Fibroblast of pulmonary artery (primary cell): ENCODE measurements at regions not wholly inside any gene's neighbourhood (a gene's known extent, or its start where the extent isn't known, plus 50 kb on each side); places are given as distances from the start of the nearest gene placed in this dataset.
"Not testable (repeated sequence)": the region's sequence is repeated elsewhere in the genome, so short reads cannot be mapped to it uniquely, and the experiment has no call there.

Experiments used
- DNase-seq: peaks from one replicate; pipeline ENCODE4 v3.0.0-alpha.2; 2010; ENCODE audit warnings: low read depth
- H3K4me3 ChIP-seq: replicated peaks from 2 replicates; pipeline ENCODE4 v1.5.1; 2011; ENCODE audit warnings: low read depth, mild to moderate bottlenecking, control low read depth, low read length, moderate library complexity
- TF ChIP-seq, protein P1 (sequence below): IDR thresholded peaks from 2 replicates; pipeline ENCODE4 v1.5.1; 2011; ENCODE audit warnings: mild to moderate bottlenecking, control low read depth, low read length, inconsistent platforms; ENCODE audit errors: missing control alignments

DNA sequence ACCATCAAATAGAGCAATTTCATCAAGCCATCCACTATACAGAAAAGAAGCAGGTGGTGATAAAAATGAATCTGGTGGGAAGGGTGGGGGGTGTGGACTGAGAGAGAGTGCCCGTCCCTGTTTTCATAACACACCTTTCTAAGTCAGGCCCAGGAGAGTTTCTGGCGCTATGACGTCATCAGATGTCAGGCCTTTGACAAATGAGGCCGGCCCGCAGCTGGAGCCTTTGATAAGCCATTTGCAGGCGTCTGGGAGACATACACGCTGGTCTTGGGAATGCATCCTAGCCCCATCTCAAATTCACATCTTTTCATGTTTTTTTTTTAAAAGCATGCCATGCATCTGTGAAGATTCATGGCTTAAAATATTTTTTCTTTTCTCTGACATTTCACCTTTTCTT lies 404.5 kb downstream of the BCOR start:
- TF ChIP-seq, protein P1, sequence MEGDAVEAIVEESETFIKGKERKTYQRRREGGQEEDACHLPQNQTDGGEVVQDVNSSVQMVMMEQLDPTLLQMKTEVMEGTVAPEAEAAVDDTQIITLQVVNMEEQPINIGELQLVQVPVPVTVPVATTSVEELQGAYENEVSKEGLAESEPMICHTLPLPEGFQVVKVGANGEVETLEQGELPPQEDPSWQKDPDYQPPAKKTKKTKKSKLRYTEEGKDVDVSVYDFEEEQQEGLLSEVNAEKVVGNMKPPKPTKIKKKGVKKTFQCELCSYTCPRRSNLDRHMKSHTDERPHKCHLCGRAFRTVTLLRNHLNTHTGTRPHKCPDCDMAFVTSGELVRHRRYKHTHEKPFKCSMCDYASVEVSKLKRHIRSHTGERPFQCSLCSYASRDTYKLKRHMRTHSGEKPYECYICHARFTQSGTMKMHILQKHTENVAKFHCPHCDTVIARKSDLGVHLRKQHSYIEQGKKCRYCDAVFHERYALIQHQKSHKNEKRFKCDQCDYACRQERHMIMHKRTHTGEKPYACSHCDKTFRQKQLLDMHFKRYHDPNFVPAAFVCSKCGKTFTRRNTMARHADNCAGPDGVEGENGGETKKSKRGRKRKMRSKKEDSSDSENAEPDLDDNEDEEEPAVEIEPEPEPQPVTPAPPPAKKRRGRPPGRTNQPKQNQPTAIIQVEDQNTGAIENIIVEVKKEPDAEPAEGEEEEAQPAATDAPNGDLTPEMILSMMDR = no peak
- no peak for DNase-seq
- H3K4me3 ChIP-seq = no peak overlapping the region

DNA sequence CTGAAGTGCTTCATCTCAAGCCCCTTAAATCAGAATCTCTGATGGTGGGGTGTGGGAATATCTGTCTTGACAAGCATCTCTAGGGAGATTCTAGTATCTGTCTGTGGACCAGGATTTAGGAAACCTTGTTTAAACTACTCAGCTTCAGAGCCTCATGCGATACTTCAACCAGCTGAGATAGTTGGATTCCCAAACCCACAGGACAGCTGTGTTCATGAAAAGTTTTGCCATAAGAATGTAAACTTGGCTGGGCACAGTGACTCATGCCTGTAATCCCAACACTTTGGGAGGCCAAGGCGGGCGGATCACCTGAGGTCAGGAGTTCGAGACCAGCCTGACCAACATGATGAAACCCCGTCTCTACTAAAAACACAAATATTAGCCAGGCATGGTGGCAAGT lies 395.1 kb downstream of the BCOR start:
- not testable (repeated sequence) for H3K4me3 ChIP-seq

GRCh38 chrX:39703307-39703706 lies 394.5 kb downstream of the BCOR start:
- TF ChIP-seq, protein P1 = no peak
- DNase-seq = no peak
- no peak overlapping the region for H3K4me3 ChIP-seq

More for the DNA sequence above, 395.1 kb downstream of the BCOR start:
- DNase-seq = not testable (repeated sequence)

- TF ChIP-seq, protein P1 = no peak
- H3K4me3 ChIP-seq = no peak overlapping the region
- no peak for DNase-seq
Measured at GRCh38 chrX:39704590-39704989, 393.2 kb downstream of the BCOR start.

DNA sequence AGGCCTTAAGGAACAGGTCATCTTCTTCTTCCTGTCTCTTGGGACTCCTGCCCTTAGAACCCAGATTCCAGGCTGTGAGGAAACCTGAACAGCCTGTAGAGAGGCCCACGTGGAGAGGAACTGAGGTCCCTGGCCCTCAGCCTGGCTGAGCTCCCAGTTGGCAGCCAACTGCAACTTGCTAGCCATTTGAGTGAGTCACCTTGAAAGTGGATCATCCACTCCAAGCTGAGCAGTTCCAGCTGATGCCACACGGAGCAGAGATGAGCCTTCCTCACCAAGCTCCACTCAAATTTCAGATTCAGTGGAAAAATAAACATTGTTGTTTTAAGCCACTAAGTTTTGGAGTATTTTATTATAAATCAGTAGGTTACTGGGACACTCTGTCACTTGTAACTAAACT lies 392.5 kb downstream of the BCOR start:
- DNase-seq = peak; percentile 92
- no peak overlapping the region for H3K4me3 ChIP-seq
- TF ChIP-seq, protein P1 = peak; percentile 62

DNA sequence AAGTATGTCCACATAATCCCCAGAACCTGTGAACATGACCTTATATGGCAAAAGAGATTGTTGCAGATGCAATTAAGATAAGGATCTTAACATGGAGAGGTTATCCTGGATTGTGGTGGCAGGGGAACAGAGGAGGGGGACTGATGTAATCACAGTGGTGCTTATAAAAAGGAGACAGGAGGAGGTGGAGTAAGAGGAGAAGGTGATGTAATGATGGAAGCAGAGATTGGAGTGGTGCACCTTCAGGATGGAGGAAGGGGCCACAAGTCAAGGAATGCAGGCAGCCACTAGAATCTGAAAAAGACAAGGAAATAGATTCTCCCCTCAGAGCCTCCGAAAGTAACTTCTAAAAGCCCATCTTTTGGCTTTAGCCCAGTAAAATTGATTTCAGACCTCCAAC lies 388.4 kb downstream of the BCOR start:
- DNase-seq = no peak
- TF ChIP-seq, protein P1 = no peak
- no peak overlapping the region for H3K4me3 ChIP-seq

DNA sequence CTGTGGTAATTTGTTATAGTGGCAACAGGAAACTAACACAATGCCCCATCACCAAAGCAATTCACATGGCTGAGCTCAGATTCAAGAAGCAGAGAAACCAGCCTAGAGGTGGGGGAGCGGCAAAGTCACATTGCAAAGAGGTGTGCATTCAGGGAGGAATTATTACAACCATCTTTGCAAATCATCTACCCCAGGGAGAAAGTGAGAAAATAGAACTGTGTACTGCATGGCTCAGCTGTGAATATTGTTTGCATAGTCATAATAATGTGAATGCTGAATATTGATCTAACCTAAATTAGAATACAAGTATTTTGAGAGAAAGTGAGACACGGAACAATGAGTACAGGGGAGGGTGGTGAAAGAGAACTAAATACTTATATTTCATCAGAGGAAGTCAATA lies 387.9 kb downstream of the BCOR start:
- TF ChIP-seq, protein P1 = no peak
- no peak for DNase-seq

DNA sequence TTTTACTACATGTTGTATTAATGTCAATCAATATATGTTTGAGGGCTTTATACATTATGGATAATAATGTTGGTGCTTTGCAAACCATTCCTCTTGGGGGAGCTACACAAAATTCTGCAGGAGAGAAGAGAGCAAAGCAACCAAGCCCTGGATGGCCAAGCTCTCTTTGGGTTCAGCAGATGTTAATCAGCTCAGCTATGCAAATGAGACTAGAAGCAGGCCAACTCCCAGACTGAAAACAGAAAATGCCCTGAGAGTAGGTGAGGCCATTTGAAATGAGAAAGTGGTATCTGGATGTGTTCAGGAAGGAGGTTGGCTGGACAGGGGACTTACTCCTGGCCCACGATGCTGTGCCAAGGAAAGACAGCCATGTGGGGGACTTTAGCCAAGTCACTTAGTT lies 387.0 kb downstream of the BCOR start:
- TF ChIP-seq, protein P1 = no peak
- DNase-seq = no peak

More for the DNA sequence above, 387.9 kb downstream of the BCOR start:
- H3K4me3 ChIP-seq = no peak overlapping the region

More for the DNA sequence above, 387.0 kb downstream of the BCOR start:
- H3K4me3 ChIP-seq = no peak overlapping the region
